A673 (cell line): ENCODE measurements at regions not wholly inside any gene's neighbourhood (a gene's known extent, or its start where the extent isn't known, plus 50 kb on each side); places are given as distances from the start of the nearest gene placed in this dataset.

Source experiments
- BruUV-seq: library from RNA; stranded (reverse); fragments of 400-500 nt; replicated peaks from 2 replicates; lab custom pipeline; 2021; lab: Mats Ljungman, UMichigan
- CTCF ChIA-PET: fragments of 300-600 bp; sonication (Branson Sonifier 250); formaldehyde crosslinking; loops from one replicate; lab custom pipeline; 2022; ENCODE audit warnings: antibody characterized with exemption; lab: Charles Lee
- POLR2A ChIA-PET: fragments of 300-600 bp; sonication (Branson Sonifier 250); formaldehyde crosslinking; loops from one replicate; lab custom pipeline; 2022; ENCODE audit warnings: antibody characterized with exemption; ENCODE audit not compliant: low non-redundant PET; lab: Charles Lee
- DNase-seq: peaks from one replicate; pipeline ENCODE4 v3.0.0-alpha.2; 2015; ENCODE audit warnings: low spot score
- H3K27ac ChIP-seq: fragments of 200-600 bp; sonication (generic); 2 replicates; pipeline ENCODE4 v1.5.1; 2016; ENCODE audit warnings: mixed run types, low read depth, mild to moderate bottlenecking, mixed read lengths, antibody characterized with exemption, low read length; ENCODE audit not compliant: poor library complexity, severe bottlenecking
- H3K27me3 ChIP-seq: fragments of 200-600 bp; sonication (generic); replicated peaks from 2 replicates; pipeline ENCODE4 v1.6.1; 2017; ENCODE audit warnings: mixed run types, low read depth, mild to moderate bottlenecking, mixed read lengths, antibody characterized with exemption, low read length; ENCODE audit not compliant: insufficient read depth, poor library complexity
- H3K36me3 ChIP-seq: fragments of 200-600 bp; sonication (generic); 2 replicates; pipeline ENCODE4 v1.6.1; 2016; ENCODE audit warnings: mixed run types, mild to moderate bottlenecking, mixed read lengths, antibody characterized with exemption, low read length; ENCODE audit not compliant: insufficient read depth, poor library complexity, severe bottlenecking
- H3K4me1 ChIP-seq: fragments of 200-600 bp; sonication (generic); 2 replicates; pipeline ENCODE4 v1.6.1; 2017; ENCODE audit warnings: mixed run types, mild to moderate bottlenecking, mixed read lengths, antibody characterized with exemption, low read length; ENCODE audit not compliant: insufficient read depth, poor library complexity, severe bottlenecking
- H3K4me3 ChIP-seq: fragments of 200-600 bp; sonication (generic); 2 replicates; pipeline ENCODE4 v1.5.1; 2016; ENCODE audit warnings: low read depth, mixed run types, mild to moderate bottlenecking, mixed read lengths, low read length; ENCODE audit not compliant: poor library complexity, severe bottlenecking
- H3K9me3 ChIP-seq: fragments of 200-600 bp; sonication (generic); 2 replicates; pipeline ENCODE4 v1.6.1; 2016; ENCODE audit warnings: mixed run types, low read depth, mild to moderate bottlenecking, mixed read lengths, antibody characterized with exemption, low read length; ENCODE audit not compliant: poor library complexity, severe bottlenecking
- EZH2 ChIP-seq: fragments of 200-600 bp; sonication (generic); IDR thresholded peaks from 2 replicates; pipeline ENCODE4 v1.6.1; 2017; ENCODE audit warnings: borderline replicate concordance, low read depth, mild to moderate bottlenecking, mixed read lengths, antibody characterized with exemption, low read length; ENCODE audit not compliant: poor library complexity, severe bottlenecking
- intact Hi-C: fragments of 100-400 bp; cut with micrococcal nuclease; formaldehyde crosslinking; loops from one replicate; pipeline ENCODE4 v1.10.0; 2022; ENCODE audit not compliant: unreplicated experiment
- TF ChIP-seq, protein P1 (sequence below): fragments of 300-800, 200-600 bp; sonication (generic); conservative IDR thresholded peaks from 2 replicates; pipeline ENCODE4 v1.5.1; 2017; ENCODE audit warnings: low read depth, mild to moderate bottlenecking, antibody characterized with exemption, low read length, moderate library complexity, mixed read lengths

DNA sequence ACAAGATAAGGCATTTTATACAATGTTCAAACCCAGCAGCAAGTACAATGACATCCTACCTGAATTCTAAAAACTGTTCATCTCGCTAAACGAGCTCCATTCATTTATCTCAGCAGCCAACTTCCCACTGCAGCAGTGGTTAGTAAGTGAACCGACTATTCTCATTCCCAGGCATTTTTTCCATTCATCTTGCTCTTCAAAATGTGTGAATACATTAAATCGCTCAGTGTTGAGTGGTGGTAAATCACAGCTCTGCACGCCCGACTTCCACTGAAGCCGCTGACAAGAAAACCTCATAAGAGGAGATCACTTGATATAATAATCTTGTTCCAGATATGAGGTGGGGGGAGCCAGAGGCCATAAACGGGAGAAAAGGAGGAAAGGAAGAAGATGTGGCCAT lies 746.2 kb upstream of the USP15 start:
- intact Hi-C loops, result no loop called here
- Histone ChIP-seq H3K27ac (no peak overlapping the region), H3K9me3 (no peaks in the 10 kb centered on the region), H3K4me3 (no peak overlapping the region), H3K4me1 (no peaks in the 10 kb centered on the region), H3K36me3 (no peaks in the 10 kb centered on the region), H3K27me3 (no peaks in the 10 kb centered on the region)
- BruUV-seq, result no TSS peak
- no peak for DNase-seq
- no peak for TF ChIP-seq EZH2
- TF ChIP-seq, protein P1, sequence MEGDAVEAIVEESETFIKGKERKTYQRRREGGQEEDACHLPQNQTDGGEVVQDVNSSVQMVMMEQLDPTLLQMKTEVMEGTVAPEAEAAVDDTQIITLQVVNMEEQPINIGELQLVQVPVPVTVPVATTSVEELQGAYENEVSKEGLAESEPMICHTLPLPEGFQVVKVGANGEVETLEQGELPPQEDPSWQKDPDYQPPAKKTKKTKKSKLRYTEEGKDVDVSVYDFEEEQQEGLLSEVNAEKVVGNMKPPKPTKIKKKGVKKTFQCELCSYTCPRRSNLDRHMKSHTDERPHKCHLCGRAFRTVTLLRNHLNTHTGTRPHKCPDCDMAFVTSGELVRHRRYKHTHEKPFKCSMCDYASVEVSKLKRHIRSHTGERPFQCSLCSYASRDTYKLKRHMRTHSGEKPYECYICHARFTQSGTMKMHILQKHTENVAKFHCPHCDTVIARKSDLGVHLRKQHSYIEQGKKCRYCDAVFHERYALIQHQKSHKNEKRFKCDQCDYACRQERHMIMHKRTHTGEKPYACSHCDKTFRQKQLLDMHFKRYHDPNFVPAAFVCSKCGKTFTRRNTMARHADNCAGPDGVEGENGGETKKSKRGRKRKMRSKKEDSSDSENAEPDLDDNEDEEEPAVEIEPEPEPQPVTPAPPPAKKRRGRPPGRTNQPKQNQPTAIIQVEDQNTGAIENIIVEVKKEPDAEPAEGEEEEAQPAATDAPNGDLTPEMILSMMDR, result no peak
- ChIA-PET POLR2A (no interaction called here), CTCF (no interaction called here)

DNA sequence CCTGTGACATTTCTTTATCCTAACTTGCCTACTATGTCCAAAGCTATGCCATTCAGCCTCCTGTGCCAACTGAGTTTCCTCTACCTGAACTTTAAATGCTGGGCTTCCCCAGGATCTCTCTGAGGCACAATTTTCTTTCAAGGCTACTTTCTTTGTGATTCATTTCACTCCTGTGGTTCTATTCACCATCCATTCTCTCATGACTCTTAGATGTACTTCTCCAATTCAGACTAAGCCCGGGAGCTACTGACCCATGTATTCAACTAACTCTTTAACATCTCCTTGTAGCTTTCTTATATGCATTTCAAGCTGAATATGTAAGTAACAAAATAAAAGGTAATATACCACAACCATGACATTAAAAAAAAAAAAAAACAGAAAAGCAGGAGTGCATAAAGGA lies 738.9 kb upstream of the USP15 start:
- Histone ChIP-seq H3K27ac (no peak overlapping the region), H3K4me1 (no peaks in the 10 kb centered on the region), H3K27me3 (no peaks in the 10 kb centered on the region), H3K9me3 (no peaks in the 10 kb centered on the region), H3K4me3 (no peak overlapping the region), H3K36me3 (no peaks in the 10 kb centered on the region)
- TF ChIP-seq, protein P1, result no peak
- no peak for TF ChIP-seq EZH2
- DNase-seq, result no peak
- no TSS peak for BruUV-seq
- intact Hi-C loops, result no loop called here
- CTCF ChIA-PET, result no interaction called here
- POLR2A ChIA-PET, result no interaction called here

DNA sequence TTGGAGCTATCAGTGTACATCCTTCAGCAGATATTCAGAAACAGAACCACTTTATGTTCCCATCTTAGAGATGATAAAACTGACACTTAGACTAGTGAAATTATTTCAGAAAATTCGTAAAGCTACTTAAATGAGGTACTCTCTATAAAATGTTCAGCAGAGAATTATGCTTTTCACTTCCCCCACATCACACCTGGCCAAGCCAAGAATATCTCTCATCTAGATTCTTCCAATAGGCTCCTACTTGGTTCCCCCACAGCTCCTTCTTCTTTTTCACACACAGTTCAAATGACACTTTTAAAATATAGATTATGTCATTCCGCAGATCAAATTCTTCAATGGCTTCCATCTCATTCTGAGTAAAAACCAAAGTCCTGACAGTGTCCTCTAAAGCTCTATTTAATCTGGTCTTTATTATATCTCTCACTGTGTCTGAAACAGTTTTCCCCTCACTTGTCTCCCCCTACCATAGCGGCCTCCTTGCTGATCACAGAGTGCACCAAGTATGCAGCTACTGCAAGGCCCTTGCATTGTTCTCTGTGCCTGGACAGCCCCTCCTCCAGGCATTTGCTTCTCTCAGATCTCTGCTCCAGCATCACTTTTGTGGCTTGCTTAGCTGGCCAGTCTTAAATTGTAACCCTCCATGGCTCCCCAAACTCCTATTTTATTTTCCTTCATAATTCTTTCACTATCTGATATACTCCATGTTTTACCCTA lies 736.8 kb upstream of the USP15 start:
- DNase-seq, result no peak
- intact Hi-C loops, result no loop called here
- Histone ChIP-seq H3K4me1 (no peaks in the 10 kb centered on the region), H3K9me3 (no peaks in the 10 kb centered on the region), H3K27ac (no peak overlapping the region), H3K27me3 (no peaks in the 10 kb centered on the region), H3K36me3 (no peaks in the 10 kb centered on the region), H3K4me3 (no peak overlapping the region)
- no TSS peak for BruUV-seq
- ChIA-PET POLR2A (no interaction called here), CTCF (interaction anchor here (0.6 kb wide), 1 partner anchor 1668 kb away, joined by 3 read pairs; no protein-coding TSS in a partner anchor)
- no peak for TF ChIP-seq EZH2
- TF ChIP-seq, protein P1, result no peak
